Fibroblast of the aortic adventitia (primary cell): ENCODE measurements at regions not wholly inside any gene's neighbourhood (a gene's known extent, or its start where the extent isn't known, plus 50 kb on each side); places are given as distances from the start of the nearest gene placed in this dataset.

Experiments
- DNase-seq: peaks from one replicate; pipeline ENCODE4 v3.0.0-alpha.2; 2010; ENCODE audit warnings: low read depth
- H3K4me3 ChIP-seq: 2 replicates; pipeline ENCODE4 v1.5.1; 2011; ENCODE audit warnings: low read depth, mild to moderate bottlenecking, control low read depth, low read length, moderate library complexity
- CTCF ChIP-seq: IDR thresholded peaks from 2 replicates; pipeline ENCODE4 v1.5.1; 2011; ENCODE audit warnings: mild to moderate bottlenecking, low read length, control low read depth, inconsistent platforms; ENCODE audit not compliant: insufficient read depth

GRCh38 chr10:108465871-108466641, 1301.5 kb upstream of the SORCS1 start:
- peak overlapping the region; percentile 63 for H3K4me3 ChIP-seq
- DNase-seq: no peak
- no peak for TF ChIP-seq CTCF

- no peak overlapping the region for H3K4me3 ChIP-seq
- DNase-seq: no peak
- TF ChIP-seq CTCF: no peak
Observed at GRCh38 chr10:108462005-108462404, 1297.5 kb upstream of the SORCS1 start.

- H3K4me3 ChIP-seq: no peak overlapping the region
- TF ChIP-seq CTCF: no peak
- DNase-seq: peak; percentile 72
Observed at GRCh38 chr10:108454793-108455192, 1290.3 kb upstream of the SORCS1 start.

- H3K4me3 ChIP-seq: no peak overlapping the region
- no peak for TF ChIP-seq CTCF
- DNase-seq: peak; percentile 18
Observed at GRCh38 chr10:108454224-108454623, 1289.7 kb upstream of the SORCS1 start.

- no peak for DNase-seq
- no peak overlapping the region for H3K4me3 ChIP-seq
- TF ChIP-seq CTCF: no peak
Observed at GRCh38 chr10:108453166-108453565, 1288.7 kb upstream of the SORCS1 start.

- no peak for DNase-seq
Observed at GRCh38 chr10:108452533-108452932, 1288.0 kb upstream of the SORCS1 start.

More at GRCh38 chr10:108452533-108452932, 1288.0 kb upstream of the SORCS1 start:
- no peak for TF ChIP-seq CTCF
- no peak overlapping the region for H3K4me3 ChIP-seq
